Endodermal cell (in vitro differentiated cells): ENCODE measurements at regions not wholly inside any gene's neighbourhood (a gene's known extent, or its start where the extent isn't known, plus 50 kb on each side); places are given as distances from the start of the nearest gene placed in this dataset.

ENCODE experiments used
- DNase-seq: peaks from one replicate; pipeline ENCODE4 v3.0.0-alpha.2; 2017
- H3K27ac ChIP-seq: 2 replicates; pipeline ENCODE4 v1.5.1; 2013; ENCODE audit warnings: mild to moderate bottlenecking, low read depth, low read length, moderate library complexity
- H3K27me3 ChIP-seq: 2 replicates; pipeline ENCODE4 v1.6.1; 2013; ENCODE audit warnings: mild to moderate bottlenecking, low read length, moderate library complexity; ENCODE audit not compliant: insufficient read depth, control insufficient read depth, poor library complexity, severe bottlenecking
- H3K36me3 ChIP-seq: 2 replicates; pipeline ENCODE4 v1.7.0; 2013; ENCODE audit warnings: mild to moderate bottlenecking, low read length, moderate library complexity; ENCODE audit not compliant: control insufficient read depth, insufficient read depth
- H3K4me1 ChIP-seq: one replicate; pipeline ENCODE4 v1.7.0; 2013; ENCODE audit warnings: low read length; ENCODE audit not compliant: control insufficient read depth, insufficient read depth
- H3K4me3 ChIP-seq: 2 replicates; pipeline ENCODE4 v1.5.1; 2013; ENCODE audit warnings: mild to moderate bottlenecking, low read length, moderate library complexity
- H3K9ac ChIP-seq: 2 replicates; pipeline ENCODE4 v1.6.1; 2013; ENCODE audit warnings: mild to moderate bottlenecking, low read length, moderate library complexity; ENCODE audit not compliant: poor library complexity, severe bottlenecking; ENCODE audit errors: extremely low read depth
- H3K9me3 ChIP-seq: 2 replicates; pipeline ENCODE4 v1.6.1; 2013; ENCODE audit warnings: mild to moderate bottlenecking, low read length, moderate library complexity; ENCODE audit not compliant: control insufficient read depth
- H3K27ac Mint-ChIP-seq: 2 replicates; pipeline ENCODE4 v1.8.0; 2020; ENCODE audit warnings: mixed read lengths
- H3K27me3 Mint-ChIP-seq: 2 replicates; pipeline ENCODE4 v1.8.0; 2021; ENCODE audit warnings: mild to moderate bottlenecking, mixed read lengths; ENCODE audit not compliant: insufficient read depth
- H3K36me3 Mint-ChIP-seq: 2 replicates; pipeline ENCODE4 v1.8.0; 2020; ENCODE audit warnings: low read depth, mixed read lengths
- H3K4me1 Mint-ChIP-seq: 2 replicates; pipeline ENCODE4 v1.8.0; 2020; ENCODE audit warnings: mixed read lengths
- H3K4me3 Mint-ChIP-seq: 2 replicates; pipeline ENCODE4 v1.8.0; 2020; ENCODE audit warnings: mild to moderate bottlenecking, moderate library complexity, mixed read lengths
- H3K9me3 Mint-ChIP-seq: 2 replicates; pipeline ENCODE4 v1.8.0; 2020; ENCODE audit warnings: mild to moderate bottlenecking, mixed read lengths
- CTCF ChIP-seq: fragments of 200-600 bp; sonication (generic); conservative IDR thresholded peaks from 2 replicates; pipeline ENCODE4 v1.5.0; 2021; ENCODE audit warnings: antibody characterized with exemption, mild to moderate bottlenecking
- WGBS, 2 experiments: methylation state at CpG; one replicate each; pipeline versions ENCODE4 v1.1.5 to v1.1.7; 2013; ENCODE audit warnings: missing lambda C conversion rate in 2 of 2, mixed read lengths in 1 of 2; ENCODE audit not compliant: insufficient coverage in 1 of 2, insufficient read length in 1 of 2; 5-methylcytosine and 5-hydroxymethylcytosine counted together

GRCh38 chr7:94297397-94297838 is 97.3 kb upstream of the COL1A2 start:
- Histone ChIP-seq H3K4me3 (no peak overlapping the region), H3K36me3 (no peaks in the 10 kb centered on the region), H3K4me1 (peaks cover 13% of the 10 kb centered on the region), H3K9ac (no peak overlapping the region), H3K27ac (no peak overlapping the region), H3K27me3 (peaks cover 10% of the 10 kb centered on the region), H3K9me3 (no peaks in the 10 kb centered on the region)
- no peak for TF ChIP-seq CTCF
- Mint-ChIP-seq H3K4me3 (no peak overlapping the region), H3K9me3 (no peaks in the 10 kb centered on the region), H3K36me3 (no peaks in the 10 kb centered on the region), H3K27ac (no peak overlapping the region), H3K4me1 (peaks cover 24% of the 10 kb centered on the region), H3K27me3 (peaks cover 16% of the 10 kb centered on the region)
- WGBS, 2 experiments = 93% methylated on average over 5 of the region's 5 CpGs; no CpG with 5 or more reads in 1 of the 2 experiments
- no peak for DNase-seq

- no peaks in the 10 kb centered on the region for H3K36me3 ChIP-seq
- no peaks in the 10 kb centered on the region for H3K9me3 ChIP-seq
- Mint-ChIP-seq H3K4me3 (no peak overlapping the region), H3K36me3 (no peaks in the 10 kb centered on the region), H3K27ac (no peak overlapping the region), H3K9me3 (no peaks in the 10 kb centered on the region), H3K4me1 (peaks cover 38% of the 10 kb centered on the region), H3K27me3 (peaks cover 12% of the 10 kb centered on the region)
- 80 to 83% methylated on average over 2 to 3 of the region's 3 CpGs for WGBS, 2 experiments
- H3K27ac ChIP-seq = no peak overlapping the region
- DNase-seq = no peak
- no peak overlapping the region for H3K4me3 ChIP-seq
- H3K9ac ChIP-seq = no peak overlapping the region
- no peak for TF ChIP-seq CTCF
- H3K4me1 ChIP-seq = peaks cover 15% of the 10 kb centered on the region
- H3K27me3 ChIP-seq = peaks cover 8% of the 10 kb centered on the region
These were observed 95.8 kb upstream of the COL1A2 start for GRCh38 chr7:94298943-94299342.

- no peak overlapping the region for H3K4me3 Mint-ChIP-seq
- no peak for TF ChIP-seq CTCF
- no peaks in the 10 kb centered on the region for H3K36me3 Mint-ChIP-seq
- no peaks in the 10 kb centered on the region for H3K9me3 ChIP-seq
- 89 to 90% methylated on average over 3 to 7 of the region's 8 CpGs for WGBS, 2 experiments
- H3K4me1 ChIP-seq = peaks cover 15% of the 10 kb centered on the region
- H3K27ac ChIP-seq = no peak overlapping the region
- H3K27ac Mint-ChIP-seq = no peak overlapping the region
- DNase-seq = no peak
- H3K27me3 ChIP-seq = peaks cover 8% of the 10 kb centered on the region
- no peaks in the 10 kb centered on the region for H3K36me3 ChIP-seq
- no peak overlapping the region for H3K4me3 ChIP-seq
- peaks cover 13% of the 10 kb centered on the region for H3K27me3 Mint-ChIP-seq
- H3K9me3 Mint-ChIP-seq = no peaks in the 10 kb centered on the region
- H3K9ac ChIP-seq = no peak overlapping the region
- peaks cover 35% of the 10 kb centered on the region for H3K4me1 Mint-ChIP-seq
These were observed 94.4 kb upstream of the COL1A2 start for GRCh38 chr7:94300176-94300835.
